Central memory CD8-positive, alpha-beta T cell (primary cell): ENCODE measurements at regions not wholly inside any gene's neighbourhood (a gene's known extent, or its start where the extent isn't known, plus 50 kb on each side); places are given as distances from the start of the nearest gene placed in this dataset.

ENCODE experiments used
- ATAC-seq: fragments of 150-1000 bp; cut with Tn5 transposase; replicated peaks from 2 replicates; pipeline ENCODE4 v1.10.0; 2022; ENCODE audit warnings: mild to moderate bottlenecking, moderate FRiP score, moderate number of reproducible peaks; ENCODE audit not compliant: poor library complexity, severe bottlenecking; ENCODE audit errors: extremely low read depth
- DNase-seq, 2 donors: peaks; one replicate each; pipeline ENCODE4 v3.0.0; 2021; ENCODE audit warnings: low spot score in 2 of 2
- H3K27ac Mint-ChIP-seq: one replicate; pipeline ENCODE4 v1.8.0; 2022; ENCODE audit warnings: low read depth, mild to moderate bottlenecking, moderate library complexity, mixed read lengths
- H3K27me3 Mint-ChIP-seq: one replicate; pipeline ENCODE4 v1.8.0; 2022; ENCODE audit warnings: mixed read lengths
- H3K36me3 Mint-ChIP-seq: one replicate; pipeline ENCODE4 v1.8.0; 2022; ENCODE audit warnings: mild to moderate bottlenecking, moderate library complexity, mixed read lengths; ENCODE audit not compliant: insufficient read depth
- H3K4me1 Mint-ChIP-seq: one replicate; pipeline ENCODE4 v1.8.0; 2022; ENCODE audit warnings: mixed read lengths
- H3K4me3 Mint-ChIP-seq: one replicate; pipeline ENCODE4 v1.8.0; 2022; ENCODE audit warnings: mild to moderate bottlenecking, moderate library complexity, mixed read lengths
- H3K9me3 Mint-ChIP-seq: one replicate; pipeline ENCODE4 v1.8.0; 2022; ENCODE audit warnings: mixed read lengths

DNA sequence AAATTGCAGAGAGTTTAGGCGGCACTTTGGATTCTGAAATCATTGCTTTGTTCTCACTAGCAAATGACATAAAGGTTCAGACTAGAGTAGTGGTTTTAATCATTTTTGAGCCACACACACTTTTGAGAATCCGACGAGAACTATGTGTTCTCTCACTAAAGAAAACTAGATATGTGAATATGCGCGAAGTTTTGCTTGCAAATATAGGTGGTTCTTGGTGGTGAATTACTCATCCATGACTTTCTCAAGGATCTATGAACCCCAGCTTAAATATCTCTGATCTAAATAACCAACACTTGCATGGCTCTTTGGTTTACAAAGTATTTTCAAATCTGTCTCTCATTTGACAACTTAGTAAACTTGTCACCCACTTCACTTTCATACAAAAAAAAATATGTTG, 54.8 kb downstream of the NOG start:
- H3K36me3 Mint-ChIP-seq = no peaks in the 10 kb centered on the region

DNA sequence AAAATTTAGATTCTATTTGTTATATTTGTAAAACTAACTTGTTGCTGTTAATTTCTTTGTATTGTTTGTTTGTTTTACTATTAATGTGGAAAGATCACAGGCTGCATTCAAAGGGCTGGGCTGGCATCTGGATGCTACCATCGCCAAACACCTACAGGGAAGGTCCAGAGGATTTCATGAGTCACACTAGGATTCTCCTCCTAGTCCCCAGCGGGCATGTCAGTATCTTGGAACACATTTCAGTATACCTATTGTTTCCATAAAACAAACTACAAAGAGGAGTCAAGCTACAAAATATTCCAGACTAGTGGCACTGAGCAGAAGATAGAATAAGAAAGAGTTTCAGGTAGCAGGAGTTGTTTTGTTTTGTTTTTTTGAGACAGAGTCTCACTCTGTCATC, 55.3 kb downstream of the NOG start:
- ATAC-seq (no peak), DNase-seq (no peak)
- Mint-ChIP-seq H3K36me3 (no peaks in the 10 kb centered on the region), H3K4me1 (no peaks in the 10 kb centered on the region), H3K9me3 (no peaks in the 10 kb centered on the region), H3K27me3 (peaks cover 65% of the 10 kb centered on the region), H3K27ac (no peak overlapping the region), H3K4me3 (no peak overlapping the region)

More for the DNA sequence above, 54.8 kb downstream of the NOG start:
- Mint-ChIP-seq H3K4me1 (no peaks in the 10 kb centered on the region), H3K4me3 (no peak overlapping the region), H3K9me3 (no peaks in the 10 kb centered on the region), H3K27ac (no peak overlapping the region), H3K27me3 (peaks cover 65% of the 10 kb centered on the region)
- ATAC-seq (no peak), DNase-seq (no peak)

DNA sequence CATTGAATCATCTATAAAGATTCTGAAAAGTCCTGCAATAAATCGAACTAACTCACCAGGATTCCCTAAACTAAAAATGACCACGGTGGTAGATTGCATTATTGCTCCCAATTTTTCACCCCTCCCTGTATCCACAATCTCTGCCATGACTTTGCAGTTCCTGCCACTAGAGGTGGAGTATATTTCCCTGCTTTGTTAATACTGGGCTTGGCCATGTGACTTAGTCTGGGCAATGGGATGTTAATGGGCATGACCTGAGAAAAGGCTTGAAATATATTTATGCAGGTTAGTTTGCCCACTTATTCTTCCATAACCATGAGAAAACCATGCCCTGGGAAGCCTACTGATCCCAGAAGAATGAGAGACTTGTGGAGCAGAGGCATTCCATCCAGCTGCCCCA, 59.1 kb downstream of the NOG start:
- Mint-ChIP-seq H3K9me3 (no peaks in the 10 kb centered on the region), H3K4me3 (no peak overlapping the region), H3K27ac (no peak overlapping the region), H3K36me3 (no peaks in the 10 kb centered on the region), H3K4me1 (no peaks in the 10 kb centered on the region), H3K27me3 (peaks cover 62% of the 10 kb centered on the region)
- DNase-seq = no peak
- ATAC-seq = no peak

DNA sequence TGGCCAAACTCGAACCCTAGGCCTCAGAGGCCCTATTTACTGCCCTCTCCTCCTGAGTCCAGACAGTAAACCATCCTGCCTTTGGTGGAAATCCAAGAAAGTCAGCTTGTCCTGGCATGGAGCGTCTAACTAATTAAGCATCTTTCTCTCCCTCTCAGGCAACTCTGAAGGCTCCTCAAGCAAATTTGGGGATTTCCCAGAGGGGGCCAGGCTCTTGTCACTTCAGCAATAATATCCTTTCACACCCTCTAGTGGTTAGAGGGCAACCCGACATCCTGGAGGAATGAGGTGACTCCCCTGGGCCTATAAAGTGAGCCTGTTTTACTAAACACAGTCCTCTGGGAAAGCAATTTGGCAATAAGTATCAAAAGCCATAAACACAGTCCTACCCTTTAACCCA, 60.4 kb downstream of the NOG start:
- H3K36me3 Mint-ChIP-seq = no peaks in the 10 kb centered on the region
- H3K27ac Mint-ChIP-seq = no peak overlapping the region
- H3K4me3 Mint-ChIP-seq = no peak overlapping the region
- no peaks in the 10 kb centered on the region for H3K9me3 Mint-ChIP-seq
- peaks cover 49% of the 10 kb centered on the region for H3K27me3 Mint-ChIP-seq
- no peaks in the 10 kb centered on the region for H3K4me1 Mint-ChIP-seq
- DNase-seq (no peak), ATAC-seq (no peak)

DNA sequence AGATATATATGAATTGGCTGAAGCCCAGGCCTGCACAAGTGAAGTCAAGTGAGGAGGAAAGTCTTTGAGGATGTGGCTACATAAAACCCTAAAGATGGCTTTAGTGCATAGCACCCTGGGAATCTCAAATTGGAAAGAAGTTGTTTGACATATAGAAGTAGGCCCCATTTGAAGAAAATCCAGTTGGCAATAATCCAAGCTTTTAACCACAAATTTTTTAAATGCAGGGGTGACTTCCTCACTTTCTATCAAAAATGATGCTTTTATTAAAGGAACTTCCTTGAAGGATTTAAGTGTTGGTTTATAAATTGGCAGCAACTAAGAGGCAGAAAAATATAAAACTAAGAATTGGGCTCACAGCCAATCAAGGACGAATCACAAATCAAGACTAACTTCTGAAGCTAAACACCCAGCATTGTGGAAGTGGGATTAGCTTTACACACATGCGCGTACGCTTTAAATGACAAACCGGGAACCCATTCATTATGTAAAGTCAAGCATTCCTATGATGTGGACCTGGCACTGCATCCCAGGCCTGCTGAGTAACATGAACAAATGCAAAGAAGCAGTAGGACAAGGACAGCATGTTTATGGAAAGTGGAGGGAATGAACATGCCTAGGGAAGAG, 63.3 kb downstream of the NOG start:
- Mint-ChIP-seq H3K27ac (no peak overlapping the region), H3K4me3 (no peak overlapping the region), H3K9me3 (no peaks in the 10 kb centered on the region), H3K4me1 (no peaks in the 10 kb centered on the region), H3K27me3 (peaks cover 57% of the 10 kb centered on the region), H3K36me3 (no peaks in the 10 kb centered on the region)
- ATAC-seq (no peak), DNase-seq (no peak)

DNA sequence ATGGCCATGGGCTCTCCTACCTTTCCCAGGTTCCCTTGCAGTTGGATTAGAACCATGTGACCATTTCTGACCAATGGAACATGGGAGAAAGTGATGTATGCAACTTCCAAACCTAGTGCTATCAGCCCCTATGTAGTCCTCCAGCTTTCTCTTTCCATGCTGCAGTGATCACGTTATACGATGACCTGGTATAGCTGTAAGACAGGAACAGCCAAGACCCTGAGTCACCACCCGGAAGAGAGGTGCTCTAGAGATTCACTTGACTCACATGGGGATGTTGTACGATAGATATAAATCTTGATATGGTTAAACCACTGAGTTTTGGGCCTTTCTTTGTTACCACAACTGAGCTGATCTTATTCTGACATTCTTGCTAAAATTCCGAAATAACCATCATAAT, 65.1 kb downstream of the NOG start:
- H3K4me3 Mint-ChIP-seq = no peak overlapping the region
- H3K4me1 Mint-ChIP-seq = no peaks in the 10 kb centered on the region
- DNase-seq (no peak), ATAC-seq (no peak)
- no peaks in the 10 kb centered on the region for H3K36me3 Mint-ChIP-seq
- peaks cover 64% of the 10 kb centered on the region for H3K27me3 Mint-ChIP-seq
- H3K9me3 Mint-ChIP-seq = no peaks in the 10 kb centered on the region
- H3K27ac Mint-ChIP-seq = no peak overlapping the region

DNA sequence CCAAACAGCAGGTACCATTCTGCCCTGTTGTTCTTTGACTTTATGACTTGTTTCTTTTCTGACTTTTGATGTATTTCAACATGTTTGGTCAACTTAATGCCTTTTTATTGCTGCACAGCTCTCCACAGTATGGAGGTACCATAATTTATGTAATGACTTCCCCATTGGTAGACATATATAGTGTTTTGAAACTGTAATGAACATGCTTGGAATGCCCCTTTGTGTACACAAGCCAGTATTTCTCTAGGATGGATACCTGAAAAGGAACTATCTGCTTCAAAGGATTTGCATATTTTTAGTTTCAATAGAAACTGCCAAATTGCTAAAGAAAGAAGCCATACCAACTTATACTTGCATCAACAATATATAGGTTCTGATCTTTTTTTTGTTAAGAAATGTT, 66.1 kb downstream of the NOG start:
- ATAC-seq (no peak), DNase-seq (no peak)
- H3K9me3 Mint-ChIP-seq = no peaks in the 10 kb centered on the region
- H3K4me1 Mint-ChIP-seq = no peaks in the 10 kb centered on the region
- no peak overlapping the region for H3K27ac Mint-ChIP-seq
- H3K27me3 Mint-ChIP-seq = peaks cover 64% of the 10 kb centered on the region
- no peaks in the 10 kb centered on the region for H3K36me3 Mint-ChIP-seq
- H3K4me3 Mint-ChIP-seq = no peak overlapping the region

DNA sequence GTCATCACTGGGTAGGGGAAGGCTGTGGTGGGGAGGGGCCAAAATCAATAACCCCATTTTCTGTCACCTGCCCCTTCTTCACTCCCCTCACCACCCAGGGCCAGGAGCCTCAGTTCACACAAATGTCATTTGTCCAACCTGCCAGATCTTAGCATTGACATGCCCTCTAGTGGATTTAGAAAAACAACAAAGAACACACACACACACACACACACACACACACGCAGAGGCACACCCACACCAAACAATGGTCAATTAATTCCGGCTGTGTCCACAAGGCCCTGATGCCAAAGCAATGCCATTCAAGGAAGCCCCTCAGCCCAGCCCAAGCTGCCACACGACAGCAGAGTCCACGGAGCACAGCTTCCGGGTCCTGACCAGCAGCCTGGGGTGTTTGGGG, 68.4 kb downstream of the NOG start:
- H3K9me3 Mint-ChIP-seq = no peaks in the 10 kb centered on the region
- DNase-seq (no peak), ATAC-seq (no peak)
- no peak overlapping the region for H3K4me3 Mint-ChIP-seq
- peaks cover 60% of the 10 kb centered on the region for H3K27me3 Mint-ChIP-seq
- H3K4me1 Mint-ChIP-seq = no peaks in the 10 kb centered on the region
- no peaks in the 10 kb centered on the region for H3K36me3 Mint-ChIP-seq
- no peak overlapping the region for H3K27ac Mint-ChIP-seq

DNA sequence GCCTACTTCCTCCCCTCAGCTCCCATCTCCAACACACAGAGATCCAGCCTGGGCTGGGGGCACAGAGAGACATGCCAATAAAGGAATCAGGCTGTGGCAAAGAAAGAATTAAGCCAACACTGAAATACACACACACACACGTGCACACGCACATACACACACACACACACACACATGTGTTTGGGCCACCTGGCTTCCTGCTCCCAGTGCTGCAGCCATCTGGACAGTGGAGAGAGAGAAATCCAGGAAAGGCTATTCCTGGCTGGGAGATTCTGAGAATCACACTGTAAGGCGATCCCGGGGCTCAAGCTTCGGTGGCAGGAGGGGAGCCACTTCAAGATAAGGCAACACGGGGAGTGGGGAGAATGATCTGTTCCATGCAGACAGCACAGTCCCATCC, 72.4 kb downstream of the NOG start:
- Mint-ChIP-seq H3K4me1 (no peaks in the 10 kb centered on the region), H3K36me3 (no peaks in the 10 kb centered on the region), H3K27ac (no peak overlapping the region), H3K27me3 (peaks cover 88% of the 10 kb centered on the region), H3K4me3 (no peak overlapping the region), H3K9me3 (no peaks in the 10 kb centered on the region)
- DNase-seq (no peak), ATAC-seq (no peak)

DNA sequence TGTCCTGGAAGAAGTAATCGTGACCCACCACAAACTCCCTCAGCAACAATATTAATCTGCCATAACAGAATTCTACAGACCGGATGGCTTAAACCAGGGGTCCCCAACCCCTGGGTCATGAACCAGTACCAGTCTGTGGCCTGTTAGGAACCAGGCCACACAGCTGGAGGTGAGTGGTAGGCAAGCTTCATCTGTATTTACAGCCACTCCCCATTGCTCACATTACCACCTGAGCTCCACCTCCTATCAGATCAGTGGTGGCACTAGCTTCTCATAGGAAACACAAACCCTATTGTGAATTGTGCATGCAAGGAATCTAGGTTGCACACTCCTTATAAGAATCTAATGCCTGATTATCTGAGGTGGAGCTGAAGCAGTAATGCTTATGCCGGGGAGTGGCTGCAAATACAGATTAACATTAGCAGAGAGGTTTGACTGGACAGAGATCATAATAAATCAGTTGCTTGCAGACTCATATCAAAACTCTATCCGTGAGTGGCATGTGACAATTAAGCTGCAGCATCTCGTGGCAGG, 74.5 kb downstream of the NOG start:
- peaks cover 86% of the 10 kb centered on the region for H3K27me3 Mint-ChIP-seq
- ATAC-seq (no peak), DNase-seq (no peak)
- H3K4me1 Mint-ChIP-seq = no peaks in the 10 kb centered on the region
- H3K27ac Mint-ChIP-seq = no peak overlapping the region
- no peaks in the 10 kb centered on the region for H3K36me3 Mint-ChIP-seq
- no peak overlapping the region for H3K4me3 Mint-ChIP-seq
- no peaks in the 10 kb centered on the region for H3K9me3 Mint-ChIP-seq

DNA sequence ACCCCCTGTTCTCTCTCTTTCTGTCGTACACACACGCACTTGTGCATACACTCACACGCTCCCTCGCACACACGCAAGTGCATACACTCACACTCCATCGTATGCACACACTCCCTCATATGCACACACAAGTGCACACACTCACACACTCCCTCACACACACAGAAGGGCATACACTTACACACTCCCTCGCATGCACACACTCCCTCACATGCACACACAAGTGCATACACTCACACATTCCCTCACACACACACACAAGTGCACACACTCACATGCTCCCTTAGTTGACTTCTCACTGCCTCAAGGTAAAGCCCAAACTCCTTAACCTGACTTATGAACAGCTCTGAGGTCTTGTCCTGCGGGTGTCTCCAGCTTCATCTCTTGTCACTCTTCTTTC, 78.7 kb downstream of the NOG start:
- Mint-ChIP-seq H3K27me3 (peaks cover 72% of the 10 kb centered on the region), H3K36me3 (no peaks in the 10 kb centered on the region), H3K4me1 (peaks cover 23% of the 10 kb centered on the region), H3K27ac (no peak overlapping the region), H3K9me3 (no peaks in the 10 kb centered on the region), H3K4me3 (no peak overlapping the region)
- no peak for ATAC-seq
- no peak for DNase-seq

DNA sequence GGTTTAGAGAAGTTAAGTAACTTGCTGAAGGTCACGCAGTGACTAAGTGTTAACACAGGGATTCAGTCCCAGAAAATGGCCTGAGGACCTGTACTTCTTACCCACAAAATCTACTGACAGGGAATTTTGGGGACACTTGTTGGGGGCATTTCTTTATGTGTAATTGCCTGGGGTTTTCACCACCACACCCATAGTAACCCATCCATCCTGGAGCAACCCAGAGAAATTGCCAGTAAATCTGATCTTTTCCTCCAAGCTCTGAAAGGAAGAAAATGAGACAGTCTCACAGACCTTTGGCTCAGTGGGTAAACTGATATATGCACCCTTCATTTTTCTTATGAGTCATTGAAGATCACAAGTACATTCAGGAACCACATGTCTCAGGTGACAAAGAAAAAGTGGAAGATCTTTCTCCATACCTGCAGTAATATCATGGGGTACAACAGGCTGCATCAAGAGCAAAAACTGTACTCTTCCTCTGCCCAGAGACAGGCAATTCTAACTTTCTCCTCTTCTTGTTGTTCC, 81.0 kb downstream of the NOG start:
- ATAC-seq (no peak), DNase-seq (no peak)
- H3K36me3 Mint-ChIP-seq = no peaks in the 10 kb centered on the region
- peaks cover 34% of the 10 kb centered on the region for H3K4me1 Mint-ChIP-seq
- H3K27ac Mint-ChIP-seq = no peak overlapping the region
- no peaks in the 10 kb centered on the region for H3K9me3 Mint-ChIP-seq
- H3K27me3 Mint-ChIP-seq = peaks cover 50% of the 10 kb centered on the region
- no peak overlapping the region for H3K4me3 Mint-ChIP-seq

DNA sequence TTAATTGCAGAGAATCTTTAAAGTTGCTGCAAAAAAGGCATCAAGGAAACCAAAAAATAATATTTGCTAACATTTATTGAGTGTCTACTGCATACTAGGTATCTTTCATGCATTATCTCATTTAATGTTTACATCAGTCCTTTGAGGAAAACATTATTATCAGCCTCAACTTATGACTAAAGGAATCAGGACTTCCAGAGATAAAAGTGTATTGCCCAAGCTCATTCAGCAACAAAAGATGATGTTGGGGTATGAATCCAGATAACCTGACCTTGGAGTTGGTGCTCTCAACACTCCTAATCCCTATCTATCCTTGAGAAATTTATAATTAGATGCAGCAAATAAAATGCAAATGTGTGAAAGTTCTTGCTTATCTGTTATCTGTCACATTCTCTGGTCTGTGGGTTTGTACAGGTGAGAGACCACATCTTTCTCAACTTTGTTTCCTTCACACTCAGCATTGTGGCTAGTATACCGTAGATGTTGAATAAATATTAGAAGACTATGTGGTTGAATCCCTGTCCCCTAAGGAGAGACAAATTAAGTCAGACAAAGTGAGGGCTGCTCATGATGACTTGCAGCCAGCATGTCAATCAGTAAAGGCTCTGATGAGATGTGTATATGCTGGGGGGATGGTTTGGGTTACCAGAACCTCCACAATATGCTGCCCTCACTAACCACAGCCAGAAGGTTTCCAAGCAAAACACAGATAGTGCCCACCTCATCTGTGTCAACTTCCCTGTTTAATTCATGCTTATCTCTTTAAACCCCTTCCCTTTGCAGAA, 82.6 kb downstream of the NOG start:
- H3K4me3 Mint-ChIP-seq = no peak overlapping the region
- H3K36me3 Mint-ChIP-seq = no peaks in the 10 kb centered on the region
- H3K9me3 Mint-ChIP-seq = no peaks in the 10 kb centered on the region
- H3K27me3 Mint-ChIP-seq = peaks cover 36% of the 10 kb centered on the region
- ATAC-seq = no peak
- DNase-seq = no peak
- peaks cover 39% of the 10 kb centered on the region for H3K4me1 Mint-ChIP-seq
- H3K27ac Mint-ChIP-seq = no peak overlapping the region
